Ovary (tissue), 7 donors: ENCODE measurements at regions not wholly inside any gene's neighbourhood (a gene's known extent, or its start where the extent isn't known, plus 50 kb on each side); places are given as distances from the start of the nearest gene placed in this dataset.

ENCODE experiments used
- DNase-seq, 5 donors: peaks; one replicate each; pipeline ENCODE4 v3.0.0-alpha.2; 2019 to 2020
- H3K27ac ChIP-seq, 2 donors: fragments of 200-600 bp; one replicate each; pipeline versions ENCODE4 v1.5.1 to v1.8.0; 2019 to 2022
- H3K27me3 ChIP-seq: fragments of 200-600 bp; one replicate; pipeline ENCODE4 v1.8.0; 2022
- H3K36me3 ChIP-seq: fragments of 200-600 bp; sonication (generic); one replicate; pipeline ENCODE4 v1.5.1; 2019
- H3K4me1 ChIP-seq: one replicate; pipeline ENCODE4 v1.8.1; 2013; ENCODE audit warnings: mild to moderate bottlenecking, moderate library complexity; ENCODE audit not compliant: insufficient read depth
- H3K4me3 ChIP-seq: fragments of 200-600 bp; sonication (generic); one replicate; pipeline ENCODE4 v1.5.1; 2017
- H3K9me3 ChIP-seq, 2 donors: fragments of 200-600 bp in 1 of 2; sonication (generic) in 1 of 2; one replicate each; pipeline versions ENCODE4 v1.5.1 to v1.8.1; 2013 to 2019; ENCODE audit warnings: mild to moderate bottlenecking in 1 of 2, moderate library complexity in 1 of 2
- CTCF ChIP-seq, 3 donors: fragments of 450-650 bp in 2 of 3; fragments of 200-600 bp in 1 of 3; IDR thresholded peaks; one replicate each; pipeline versions ENCODE4 v1.5.1 to v1.8.0; 2016 to 2022; ENCODE audit warnings: antibody characterized with exemption in 3 of 3, mild to moderate bottlenecking in 1 of 3
- EP300 ChIP-seq: sonication (generic); formaldehyde crosslinking; IDR thresholded peaks from one replicate; pipeline ENCODE4 v1.6.1; 2017; ENCODE audit warnings: antibody characterized with exemption
- POLR2A ChIP-seq: fragments of 450-650 bp; IDR thresholded peaks from one replicate; pipeline ENCODE4 v1.6.1; 2017; ENCODE audit warnings: antibody characterized with exemption, mild to moderate bottlenecking, moderate library complexity
- WGBS, 3 donors: extraction: QIAGEN DNeasy Blood & Tissue Kit in 1 of 3; methylation state at CpG; one replicate each; pipeline versions ENCODE4 v1.1.5 to v1.1.7; 2013 to 2017; 5-methylcytosine and 5-hydroxymethylcytosine counted together
- intact Hi-C, 4 donors: fragments of 100-400 bp; cut with DNase I; formaldehyde crosslinking; loops; one replicate each; pipeline versions ENCODE4 v1.11.0 to v1.15.1; 2022 to 2023
- donor health status: DM: no; HTN: no; CAD: no; lungs with moderate emphysema.
- donor health status: DM: no; HTN: no; CAD: no.
- donor health status: Bipolar disorder and iron deficiency.
- donor health status: DM: no; HTN: no; CAD: no.
- donor health status: DM: yes; HTN: yes; CAD: no.

DNA sequence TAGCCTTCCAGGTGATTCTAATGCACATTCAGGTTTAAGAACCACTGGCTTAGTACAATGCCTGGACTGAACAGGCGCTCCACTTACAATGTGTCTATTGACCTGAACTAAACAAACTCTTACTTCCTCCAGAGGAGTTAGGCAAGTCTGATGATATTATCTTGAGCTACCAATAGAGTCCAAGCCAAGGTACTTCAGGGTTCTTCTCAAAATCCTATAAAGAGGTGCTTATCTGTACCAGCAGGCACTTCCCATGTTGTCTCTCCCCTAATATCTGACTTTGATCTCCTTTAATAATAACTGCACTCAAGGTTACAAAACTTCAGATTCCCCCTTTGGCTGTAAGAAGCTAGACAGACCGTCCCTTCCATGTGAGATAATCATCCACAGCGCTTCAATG is 157.0 kb upstream of the SVIL start:
- WGBS, 3 donors = 77 to 99% (median 95%) methylated on average over 3 of the region's 3 CpGs
- Histone ChIP-seq H3K4me1 (peaks cover 2% of the 10 kb centered on the region), H3K27me3 (no peaks in the 10 kb centered on the region), H3K27ac (no peak overlapping the region), H3K36me3 (no peaks in the 10 kb centered on the region), H3K4me3 (no peak overlapping the region), H3K9me3 (no peaks in the 10 kb centered on the region)
- no peak for DNase-seq
- TF ChIP-seq POLR2A (no peak), EP300 (no peak), CTCF (IDR thresholded peaks at IDR 0.05) (no peak)
- intact Hi-C loops = no loop called here

- H3K9me3 ChIP-seq = no peaks in the 10 kb centered on the region
- no peaks in the 10 kb centered on the region for H3K27me3 ChIP-seq
- WGBS, 3 donors = 45 to 60% (median 49%) methylated on average over 2 of the region's 2 CpGs
- no peak overlapping the region for H3K27ac ChIP-seq
- TF ChIP-seq EP300 (no peak), POLR2A (no peak), CTCF (IDR thresholded peaks at IDR 0.05) (no peak)
- no peak overlapping the region for H3K4me3 ChIP-seq
- no peak for DNase-seq
- H3K36me3 ChIP-seq = no peaks in the 10 kb centered on the region
- no peaks in the 10 kb centered on the region for H3K4me1 ChIP-seq
- intact Hi-C loops = no loop called here
Measured at GRCh38 chr10:29790207-29790606, 155.4 kb upstream of the SVIL start.

DNA sequence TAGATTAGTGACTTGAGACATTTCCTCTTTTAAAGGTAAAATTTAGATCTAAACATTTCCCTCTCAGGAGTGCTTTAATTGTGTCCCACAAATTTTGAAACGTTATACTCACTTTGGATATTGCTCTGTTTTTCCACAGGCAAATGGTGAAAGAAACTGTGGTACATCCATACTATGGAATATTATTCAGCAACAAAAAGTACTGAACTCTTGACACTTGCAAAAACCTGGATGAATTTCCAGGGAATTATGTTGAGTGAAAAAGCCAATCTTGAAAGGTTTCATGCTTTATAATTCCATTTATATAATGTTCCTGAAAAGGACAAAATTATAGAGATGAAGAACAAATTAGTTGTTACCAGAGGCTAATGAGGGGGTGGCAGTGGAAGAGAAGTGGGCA is 153.3 kb upstream of the SVIL start:
- DNase-seq = no peak
- intact Hi-C loops = no loop called here
- TF ChIP-seq EP300 (no peak), POLR2A (no peak), CTCF (IDR thresholded peaks at IDR 0.05) (no peak)
- Histone ChIP-seq H3K4me3 (no peak overlapping the region), H3K36me3 (no peaks in the 10 kb centered on the region), H3K27ac (no peak overlapping the region), H3K9me3 (no peaks in the 10 kb centered on the region), H3K27me3 (no peaks in the 10 kb centered on the region), H3K4me1 (peaks cover 3% of the 10 kb centered on the region)
- WGBS, 3 donors = 60 to 85% (median 80%) methylated on average over 1 of the region's 1 CpG

DNA sequence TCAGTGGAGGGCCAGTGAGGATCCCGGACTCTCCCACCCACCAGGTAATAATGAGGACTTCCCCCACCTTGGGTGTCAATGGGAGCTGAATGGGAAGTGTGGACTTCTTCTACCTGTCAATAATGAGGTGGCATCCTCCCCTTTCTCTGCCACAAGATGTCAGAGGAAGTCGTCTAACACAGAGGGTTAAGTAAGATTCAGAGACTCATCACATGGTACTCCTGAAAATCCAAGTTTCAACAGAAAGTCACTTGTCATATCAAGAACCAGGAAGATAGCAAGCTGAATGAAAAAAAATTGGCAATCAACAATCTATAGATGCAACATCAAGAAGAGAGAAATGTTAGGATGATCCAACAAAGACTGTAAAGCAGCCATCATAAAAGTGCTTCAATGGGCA is 150.9 kb upstream of the SVIL start:
- Histone ChIP-seq H3K9me3 (no peaks in the 10 kb centered on the region), H3K4me3 (no peak overlapping the region), H3K36me3 (no peaks in the 10 kb centered on the region), H3K4me1 (peaks cover 3% of the 10 kb centered on the region), H3K27me3 (no peaks in the 10 kb centered on the region), H3K27ac (no peak overlapping the region)
- WGBS, 3 donors = 67 to 88% (median 81%) methylated on average over 2 of the region's 2 CpGs
- TF ChIP-seq POLR2A (no peak), EP300 (no peak), CTCF (IDR thresholded peaks at IDR 0.05) (no peak)
- intact Hi-C loops = no loop called here
- DNase-seq = no peak
